BLaER1 (cell line): ENCODE measurements at regions not wholly inside any gene's neighbourhood (a gene's known extent, or its start where the extent isn't known, plus 50 kb on each side); places are given as distances from the start of the nearest gene placed in this dataset.

Experiments
- H3K27ac ChIP-seq: shearing (Covaris generic); formaldehyde crosslinking; 2 replicates; pipeline ENCODE4 v1.8.1; 2022
- H3K27me3 ChIP-seq: shearing (Covaris generic); formaldehyde crosslinking; 2 replicates; pipeline ENCODE4 v1.8.1; 2022
- H3K36me3 ChIP-seq: shearing (Covaris generic); formaldehyde crosslinking; 2 replicates; pipeline ENCODE4 v1.8.1; 2022
- H3K4me1 ChIP-seq: shearing (Covaris generic); formaldehyde crosslinking; 2 replicates; pipeline ENCODE4 v1.8.1; 2022
- H3K4me2 ChIP-seq: shearing (Covaris generic); formaldehyde crosslinking; 2 replicates; pipeline ENCODE4 v1.8.1; 2022
- H3K4me3 ChIP-seq: shearing (Covaris generic); formaldehyde crosslinking; 2 replicates; pipeline ENCODE4 v1.8.1; 2022
- H3K9ac ChIP-seq: shearing (Covaris generic); formaldehyde crosslinking; 2 replicates; pipeline ENCODE4 v1.8.1; 2022
- H3K9me3 ChIP-seq: shearing (Covaris generic); formaldehyde crosslinking; 2 replicates; pipeline ENCODE4 v1.8.1; 2022
- H4K20me1 ChIP-seq: shearing (Covaris generic); formaldehyde crosslinking; 2 replicates; pipeline ENCODE4 v1.8.1; 2022
- Cebpa-rat ChIP-seq: shearing (Covaris generic); IDR thresholded peaks from 2 replicates; pipeline ENCODE4 v1.8.1; 2022

DNA sequence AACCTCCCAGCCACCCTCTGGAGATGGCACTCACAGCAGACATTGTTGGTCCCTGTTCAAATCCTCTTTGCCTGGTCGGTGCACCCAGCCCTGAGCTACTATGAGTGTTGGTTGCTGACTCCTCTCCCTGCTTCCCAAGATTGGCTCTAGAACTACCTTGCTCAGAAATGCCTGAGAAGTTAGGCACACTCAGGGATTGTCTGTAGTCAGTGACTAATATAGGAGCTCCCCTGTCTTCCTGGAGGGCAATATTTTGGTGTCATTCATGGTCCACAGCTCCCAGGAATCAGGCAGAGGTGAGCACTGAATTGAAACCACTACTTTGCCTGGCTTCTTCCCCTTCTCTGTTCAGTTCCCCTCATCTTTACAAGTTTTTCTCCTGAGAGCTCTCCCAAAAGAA is 325.9 kb downstream of the MIAT start:
- Histone ChIP-seq H3K27ac (no peak overlapping the region), H3K4me3 (no peak overlapping the region), H3K4me2 (no peak overlapping the region), H3K9me3 (no peaks in the 10 kb centered on the region), H3K36me3 (no peaks in the 10 kb centered on the region), H4K20me1 (no peaks in the 10 kb centered on the region; the same call in 1 of the 2 replicates), H3K9ac (no peak overlapping the region), H3K27me3 (no peaks in the 10 kb centered on the region), H3K4me1 (no peaks in the 10 kb centered on the region)
- no peak for TF ChIP-seq Cebpa-rat

- no peak overlapping the region for H3K9ac ChIP-seq
- no peak overlapping the region for H3K4me2 ChIP-seq
- H4K20me1 ChIP-seq, result no peaks in the 10 kb centered on the region
- H3K4me3 ChIP-seq, result no peak overlapping the region
- no peak for TF ChIP-seq Cebpa-rat
- H3K27me3 ChIP-seq, result no peaks in the 10 kb centered on the region
- peaks cover 8% of the 10 kb centered on the region for H3K4me1 ChIP-seq
- no peaks in the 10 kb centered on the region for H3K9me3 ChIP-seq
- H3K36me3 ChIP-seq, result no peaks in the 10 kb centered on the region
- H3K27ac ChIP-seq, result no peak overlapping the region
These were observed 327.8 kb downstream of the MIAT start for GRCh38 chr22:26985206-26985605.

DNA sequence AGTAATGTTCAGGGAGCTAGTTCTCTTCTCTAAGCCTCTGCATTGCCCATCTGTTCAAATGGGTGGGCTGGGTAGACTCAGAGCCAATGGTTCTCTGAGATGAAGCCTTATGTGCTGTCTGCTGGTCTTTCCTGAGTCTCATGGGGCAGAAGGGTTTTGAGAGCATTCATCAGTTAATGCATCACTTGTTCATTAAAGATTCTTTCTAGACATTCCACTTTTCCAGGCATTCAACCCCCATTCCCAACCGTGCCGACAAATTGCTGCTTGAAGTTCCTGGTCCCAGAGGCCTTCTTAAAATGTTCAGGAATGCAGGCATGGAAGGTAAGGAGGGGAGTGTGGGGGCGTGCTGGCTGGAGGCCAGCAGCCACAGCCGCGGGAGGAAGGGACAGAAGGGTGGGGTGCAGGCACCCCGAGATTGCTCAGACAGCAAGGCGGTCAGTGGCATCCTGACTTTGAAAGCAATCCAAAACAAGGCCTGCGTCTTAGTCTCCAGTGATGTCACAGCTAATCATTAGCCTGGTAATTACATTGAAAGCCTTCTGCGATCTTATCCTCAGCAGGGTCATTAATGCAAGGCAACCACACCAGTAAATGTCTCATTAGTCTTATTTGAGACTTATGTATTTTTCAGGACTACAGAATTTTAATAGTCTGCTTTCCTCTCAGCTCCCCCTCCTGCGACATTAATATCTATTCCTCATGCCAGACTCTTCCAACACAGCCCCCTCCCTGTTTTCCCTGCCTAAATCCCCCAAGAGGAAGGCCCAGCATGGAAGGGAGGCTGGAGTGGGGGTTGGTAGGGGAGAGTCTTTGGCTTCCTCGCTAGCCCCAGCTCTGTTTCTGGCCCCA is 328.8 kb downstream of the MIAT start:
- Histone ChIP-seq H3K36me3 (no peaks in the 10 kb centered on the region), H3K27ac (no peak overlapping the region), H3K4me1 (peaks cover 16% of the 10 kb centered on the region), H3K4me3 (no peak overlapping the region), H4K20me1 (no peaks in the 10 kb centered on the region), H3K27me3 (no peaks in the 10 kb centered on the region), H3K9me3 (no peaks in the 10 kb centered on the region), H3K4me2 (no peak overlapping the region), H3K9ac (no peak overlapping the region)
- TF ChIP-seq Cebpa-rat, result no peak

- H3K9me3 ChIP-seq, result peaks cover 3% of the 10 kb centered on the region; the same call in 1 of the 2 replicates
- no peaks in the 10 kb centered on the region for H3K36me3 ChIP-seq
- no peak overlapping the region for H3K4me3 ChIP-seq
- TF ChIP-seq Cebpa-rat, result no peak
- no peak overlapping the region for H3K27ac ChIP-seq
- H4K20me1 ChIP-seq, result no peaks in the 10 kb centered on the region
- H3K9ac ChIP-seq, result no peak overlapping the region
- H3K27me3 ChIP-seq, result no peaks in the 10 kb centered on the region
- no peak overlapping the region for H3K4me2 ChIP-seq
- peaks cover 16% of the 10 kb centered on the region for H3K4me1 ChIP-seq
These were observed 329.5 kb downstream of the MIAT start for GRCh38 chr22:26986884-26987283.

GRCh38 chr22:26990503-26991189 is 333.3 kb downstream of the MIAT start:
- peak overlapping the region; percentile 53 for H3K4me2 ChIP-seq
- H3K27me3 ChIP-seq, result no peaks in the 10 kb centered on the region
- TF ChIP-seq Cebpa-rat, result no peak

DNA sequence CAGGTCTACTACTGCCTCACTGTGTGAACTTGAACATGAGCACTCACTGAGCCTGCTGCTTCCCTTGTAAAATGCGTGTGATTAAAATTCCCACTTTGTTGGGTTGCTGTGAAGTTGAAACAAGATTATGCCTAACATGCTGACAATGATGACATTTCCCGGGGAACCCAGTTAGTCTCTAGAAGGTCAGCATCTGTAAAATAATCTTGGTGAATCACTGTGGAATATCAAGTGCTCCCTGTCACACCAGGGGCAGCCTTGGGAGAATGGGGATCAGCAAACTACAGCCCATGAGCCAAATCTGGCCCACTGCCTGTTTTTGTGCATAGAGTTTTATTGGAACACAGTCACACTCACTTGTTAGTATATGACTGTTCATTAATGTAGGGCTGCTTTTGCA is 335.2 kb downstream of the MIAT start:
- no peak overlapping the region for H3K27ac ChIP-seq
- H3K36me3 ChIP-seq, result no peaks in the 10 kb centered on the region
- TF ChIP-seq Cebpa-rat, result no peak
- H3K4me3 ChIP-seq, result no peak overlapping the region
- H3K4me1 ChIP-seq, result peaks cover 16% of the 10 kb centered on the region
- no peak overlapping the region for H3K4me2 ChIP-seq
- peaks cover 3% of the 10 kb centered on the region; the same call in 1 of the 2 replicates for H3K9me3 ChIP-seq
- H3K9ac ChIP-seq, result no peak overlapping the region
- H4K20me1 ChIP-seq, result no peaks in the 10 kb centered on the region
- no peaks in the 10 kb centered on the region for H3K27me3 ChIP-seq

More at GRCh38 chr22:26990503-26991189, 333.3 kb downstream of the MIAT start:
- Histone ChIP-seq H4K20me1 (no peaks in the 10 kb centered on the region), H3K9me3 (peaks cover 3% of the 10 kb centered on the region; the same call in 1 of the 2 replicates), H3K36me3 (no peaks in the 10 kb centered on the region), H3K27ac (no peak overlapping the region), H3K4me3 (no peak overlapping the region), H3K9ac (no peak overlapping the region), H3K4me1 (peaks cover 16% of the 10 kb centered on the region)

DNA sequence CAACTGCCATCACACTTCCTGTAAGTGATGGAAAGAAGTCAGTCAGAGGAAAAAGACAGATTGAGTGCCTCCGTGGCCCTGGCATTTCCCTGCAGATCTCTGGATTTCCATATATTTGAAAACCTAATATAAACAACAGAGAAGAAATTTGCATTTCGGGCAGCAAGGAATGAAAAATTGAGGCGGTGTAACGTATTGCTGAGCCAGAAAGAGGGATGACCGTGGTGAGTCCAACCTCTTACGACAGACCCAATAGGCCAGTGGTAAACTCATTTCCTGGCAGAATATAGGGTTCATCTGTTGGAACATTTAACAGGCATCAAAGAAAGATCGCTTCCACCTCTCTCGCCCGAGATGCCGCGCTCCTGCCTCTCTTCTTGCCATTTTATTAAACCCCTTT is 336.5 kb downstream of the MIAT start:
- Histone ChIP-seq H3K9ac (no peak overlapping the region), H3K27ac (no peak overlapping the region), H3K4me3 (no peak overlapping the region), H3K4me2 (no peak overlapping the region), H3K36me3 (no peaks in the 10 kb centered on the region), H3K9me3 (peaks cover 3% of the 10 kb centered on the region; the same call in 1 of the 2 replicates), H3K4me1 (peaks cover 16% of the 10 kb centered on the region), H4K20me1 (no peaks in the 10 kb centered on the region), H3K27me3 (no peaks in the 10 kb centered on the region)
- TF ChIP-seq Cebpa-rat, result no peak

GRCh38 chr22:26994801-26995200 is 337.4 kb downstream of the MIAT start:
- H3K9ac ChIP-seq, result no peak overlapping the region
- H4K20me1 ChIP-seq, result no peaks in the 10 kb centered on the region
- H3K27me3 ChIP-seq, result no peaks in the 10 kb centered on the region
- H3K9me3 ChIP-seq, result peaks cover 3% of the 10 kb centered on the region; the same call in 1 of the 2 replicates
- peaks cover 12% of the 10 kb centered on the region for H3K4me1 ChIP-seq
- no peak overlapping the region for H3K4me2 ChIP-seq
- no peak overlapping the region for H3K27ac ChIP-seq
- no peak for TF ChIP-seq Cebpa-rat
- H3K36me3 ChIP-seq, result no peaks in the 10 kb centered on the region
- no peak overlapping the region for H3K4me3 ChIP-seq

- no peak for TF ChIP-seq Cebpa-rat
- Histone ChIP-seq H3K27ac (no peak overlapping the region), H3K4me1 (peaks cover 8% of the 10 kb centered on the region), H3K27me3 (no peaks in the 10 kb centered on the region), H3K4me2 (no peak overlapping the region), H3K36me3 (no peaks in the 10 kb centered on the region), H3K4me3 (no peak overlapping the region), H4K20me1 (no peaks in the 10 kb centered on the region), H3K9ac (no peak overlapping the region), H3K9me3 (peaks cover 3% of the 10 kb centered on the region; the same call in 1 of the 2 replicates)
These were observed 337.8 kb downstream of the MIAT start for GRCh38 chr22:26995235-26995634.

GRCh38 chr22:26996154-26996553 is 338.8 kb downstream of the MIAT start:
- H4K20me1 ChIP-seq, result no peaks in the 10 kb centered on the region
- H3K36me3 ChIP-seq, result no peaks in the 10 kb centered on the region
- TF ChIP-seq Cebpa-rat, result no peak
- no peak overlapping the region for H3K4me3 ChIP-seq
- H3K4me2 ChIP-seq, result no peak overlapping the region
- peaks cover 3% of the 10 kb centered on the region; the same call in 1 of the 2 replicates for H3K9me3 ChIP-seq
- no peak overlapping the region for H3K9ac ChIP-seq
- H3K4me1 ChIP-seq, result no peaks in the 10 kb centered on the region
- H3K27ac ChIP-seq, result no peak overlapping the region
- H3K27me3 ChIP-seq, result no peaks in the 10 kb centered on the region
